ENCODE measurements at regions not wholly inside any gene's neighbourhood (a gene's known extent, or its start where the extent isn't known, plus 50 kb on each side); places are given as distances from the start of the nearest gene placed in this dataset.
A peak's percentile ranks its signal among the peaks of the same experiment; 100 is the strongest.
"Not testable (repeated sequence)": the region's sequence is repeated elsewhere in the genome, so short reads cannot be mapped to it uniquely, and the experiment has no call there.

- not testable (repeated sequence) for H3K4me3 ChIP-seq (ENCODE audit: low read depth in 1 of 2, low read length in 2 of 2); H3K27me3 ChIP-seq (ENCODE audit: low read depth, low read length); H3K4me1 ChIP-seq (ENCODE audit: control insufficient read depth in 1 of 2, insufficient read depth in 2 of 2, low read length in 2 of 2); H3K9me3 ChIP-seq (ENCODE audit: control insufficient read depth in 1 of 2, low read length in 2 of 2); H3K36me3 ChIP-seq (ENCODE audit: control insufficient read depth in 1 of 2, insufficient read depth in 2 of 2, low read length in 2 of 2); H3K27ac ChIP-seq (ENCODE audit: low read length)
Observed at GRCh38 chr2:131774955-131775555, 247.4 kb downstream of the CCDC74A start.

DNA sequence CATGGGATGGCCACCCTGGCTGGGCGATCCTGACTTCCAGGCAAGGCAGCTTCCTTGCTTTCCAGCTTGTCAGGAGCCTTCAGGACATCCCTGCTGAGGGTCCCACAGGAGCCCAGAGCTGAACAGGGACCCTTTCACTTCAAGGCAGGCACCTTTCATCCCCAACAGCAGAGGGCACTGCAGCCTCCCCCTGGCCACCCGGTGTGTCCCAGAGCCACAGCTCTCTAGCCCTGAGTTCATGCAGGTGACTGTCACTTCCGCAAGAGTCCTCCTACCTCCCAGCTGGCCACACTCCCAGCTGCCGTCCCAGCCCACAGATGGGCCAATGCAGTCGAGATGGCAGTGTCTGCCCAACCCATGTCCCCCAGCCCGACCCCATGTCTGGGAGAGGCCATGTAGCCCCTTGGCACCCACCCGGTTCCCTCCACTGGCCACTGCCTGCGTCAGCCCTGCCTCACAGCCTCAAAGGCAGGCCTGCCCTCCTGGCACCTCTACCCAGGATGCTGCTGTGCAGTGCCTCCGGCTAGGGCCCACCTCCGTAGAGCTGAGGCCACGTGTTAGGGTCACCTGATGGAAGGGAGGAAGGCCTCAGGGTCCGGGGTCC, 248.3 kb downstream of the CCDC74A start:
- H3K36me3 ChIP-seq (ENCODE audit: control insufficient read depth in 1 of 2, insufficient read depth in 2 of 2, low read length in 2 of 2); H3K9me3 ChIP-seq (ENCODE audit: control insufficient read depth in 1 of 2, low read length in 2 of 2); H3K4me1 ChIP-seq (ENCODE audit: control insufficient read depth in 1 of 2, insufficient read depth in 2 of 2, low read length in 2 of 2); H3K27me3 ChIP-seq (ENCODE audit: low read depth, low read length); H3K4me3 ChIP-seq (ENCODE audit: low read depth in 1 of 2, low read length in 2 of 2); H3K27ac ChIP-seq (ENCODE audit: low read length): not testable (repeated sequence)

GRCh38 chr2:131780446-131780845, 252.8 kb downstream of the CCDC74A start:
- not testable (repeated sequence) for H3K36me3 ChIP-seq (ENCODE audit: control insufficient read depth in 1 of 2, insufficient read depth in 2 of 2, low read length in 2 of 2); H3K27me3 ChIP-seq (ENCODE audit: low read depth, low read length); H3K9me3 ChIP-seq (ENCODE audit: control insufficient read depth in 1 of 2, low read length in 2 of 2); H3K4me3 ChIP-seq (ENCODE audit: low read depth in 1 of 2, low read length in 2 of 2); H3K27ac ChIP-seq (ENCODE audit: low read length); H3K4me1 ChIP-seq (ENCODE audit: control insufficient read depth in 1 of 2, insufficient read depth in 2 of 2, low read length in 2 of 2)

DNA sequence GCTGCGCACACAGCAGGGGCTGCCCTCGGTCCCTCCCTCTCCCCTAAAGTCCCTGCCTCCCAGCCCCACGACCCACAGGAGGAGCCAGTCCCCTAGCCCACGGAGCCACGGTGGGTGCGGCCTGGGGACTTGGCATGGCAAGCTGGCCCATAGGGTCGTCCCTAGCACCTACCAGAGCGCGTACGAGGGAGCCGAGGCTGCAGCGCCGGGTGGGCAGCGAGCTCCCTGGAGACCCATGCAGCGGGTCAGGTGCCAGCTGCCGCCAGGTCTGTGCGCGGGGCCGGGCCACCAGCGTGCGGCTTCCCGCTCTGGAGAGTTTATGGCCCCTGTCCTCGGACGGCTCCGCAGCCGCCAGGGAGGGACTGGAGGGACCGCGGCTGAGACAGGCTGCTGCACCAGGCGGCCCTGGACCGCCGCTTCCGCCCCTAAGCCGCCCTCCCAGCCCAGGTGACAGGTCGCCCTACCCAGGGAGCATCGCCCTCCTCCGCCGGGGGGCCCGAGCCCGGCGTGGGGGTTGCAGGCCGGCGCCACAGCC, 273.6 kb downstream of the CCDC74A start:
- Histone ChIP-seq H3K27ac (ENCODE audit: low read length) (no peak overlapping the region), H3K36me3 (ENCODE audit: control insufficient read depth in 1 of 2, insufficient read depth in 2 of 2, low read length in 2 of 2) (no peaks in the 10 kb centered on the region), H3K4me1 (ENCODE audit: control insufficient read depth in 1 of 2, insufficient read depth in 2 of 2, low read length in 2 of 2) (peaks cover 0 to 6% of the 10 kb centered on the region in 2 donors), H3K9me3 (ENCODE audit: control insufficient read depth in 1 of 2, low read length in 2 of 2) (no peaks in the 10 kb centered on the region), H3K4me3 (ENCODE audit: low read depth in 1 of 2, low read length in 2 of 2) (peak overlapping the region in 1 of 2 donors; percentile 61), H3K27me3 (ENCODE audit: low read depth, low read length) (no peaks in the 10 kb centered on the region)

- H3K36me3 ChIP-seq (ENCODE audit: control insufficient read depth in 1 of 2, insufficient read depth in 2 of 2, low read length in 2 of 2); H3K9me3 ChIP-seq (ENCODE audit: control insufficient read depth in 1 of 2, low read length in 2 of 2); H3K27ac ChIP-seq (ENCODE audit: low read length); H3K27me3 ChIP-seq (ENCODE audit: low read depth, low read length); H3K4me1 ChIP-seq (ENCODE audit: control insufficient read depth in 1 of 2, insufficient read depth in 2 of 2, low read length in 2 of 2): not testable (repeated sequence)
- H3K4me3 ChIP-seq (ENCODE audit: low read depth in 1 of 2, low read length in 2 of 2) = peak overlapping the region in 1 of 2 donors; percentile 61
Observed at GRCh38 chr2:131801745-131802350, 274.2 kb downstream of the CCDC74A start.

GRCh38 chr2:131802351-131802836, 274.7 kb downstream of the CCDC74A start:
- not testable (repeated sequence) for H3K27ac ChIP-seq (ENCODE audit: low read length); H3K9me3 ChIP-seq (ENCODE audit: control insufficient read depth in 1 of 2, low read length in 2 of 2); H3K4me1 ChIP-seq (ENCODE audit: control insufficient read depth in 1 of 2, insufficient read depth in 2 of 2, low read length in 2 of 2); H3K36me3 ChIP-seq (ENCODE audit: control insufficient read depth in 1 of 2, insufficient read depth in 2 of 2, low read length in 2 of 2); H3K27me3 ChIP-seq (ENCODE audit: low read depth, low read length)
- peak overlapping the region; percentile 48 to 61 for H3K4me3 ChIP-seq (ENCODE audit: low read depth in 1 of 2, low read length in 2 of 2)

GRCh38 chr2:131803237-131803636, 275.5 kb downstream of the CCDC74A start:
- not testable (repeated sequence) for H3K9me3 ChIP-seq (ENCODE audit: control insufficient read depth in 1 of 2, low read length in 2 of 2)

DNA sequence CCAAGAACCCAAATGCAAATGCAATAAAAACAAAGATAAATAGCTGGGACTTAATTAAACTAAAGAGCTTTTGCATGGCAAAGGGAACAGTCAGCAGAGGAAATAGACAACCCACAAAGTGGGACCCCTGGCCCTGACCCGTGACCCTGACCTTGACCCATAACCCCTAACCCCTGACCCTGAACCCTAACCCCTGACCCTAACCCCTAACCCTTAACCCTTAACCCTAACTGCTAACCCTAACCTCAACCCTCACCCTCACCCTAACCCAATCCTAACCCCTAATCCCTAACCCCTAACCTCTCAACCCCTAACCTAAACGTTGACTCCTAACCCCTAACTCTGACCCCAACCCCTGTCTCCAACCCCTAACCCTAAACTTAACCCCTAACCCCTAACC, 284.9 kb downstream of the CCDC74A start:
- not testable (repeated sequence) for H3K27ac ChIP-seq (ENCODE audit: low read length); H3K36me3 ChIP-seq (ENCODE audit: control insufficient read depth in 1 of 2, insufficient read depth in 2 of 2, low read length in 2 of 2); H3K4me3 ChIP-seq (ENCODE audit: low read depth in 1 of 2, low read length in 2 of 2); H3K27me3 ChIP-seq (ENCODE audit: low read depth, low read length); H3K4me1 ChIP-seq (ENCODE audit: control insufficient read depth in 1 of 2, insufficient read depth in 2 of 2, low read length in 2 of 2); H3K9me3 ChIP-seq (ENCODE audit: control insufficient read depth in 1 of 2, low read length in 2 of 2)

More at GRCh38 chr2:131803237-131803636, 275.5 kb downstream of the CCDC74A start:
- not testable (repeated sequence) for H3K27me3 ChIP-seq (ENCODE audit: low read depth, low read length); H3K36me3 ChIP-seq (ENCODE audit: control insufficient read depth in 1 of 2, insufficient read depth in 2 of 2, low read length in 2 of 2); H3K27ac ChIP-seq (ENCODE audit: low read length); H3K4me1 ChIP-seq (ENCODE audit: control insufficient read depth in 1 of 2, insufficient read depth in 2 of 2, low read length in 2 of 2); H3K4me3 ChIP-seq (ENCODE audit: low read depth in 1 of 2, low read length in 2 of 2)

DNA sequence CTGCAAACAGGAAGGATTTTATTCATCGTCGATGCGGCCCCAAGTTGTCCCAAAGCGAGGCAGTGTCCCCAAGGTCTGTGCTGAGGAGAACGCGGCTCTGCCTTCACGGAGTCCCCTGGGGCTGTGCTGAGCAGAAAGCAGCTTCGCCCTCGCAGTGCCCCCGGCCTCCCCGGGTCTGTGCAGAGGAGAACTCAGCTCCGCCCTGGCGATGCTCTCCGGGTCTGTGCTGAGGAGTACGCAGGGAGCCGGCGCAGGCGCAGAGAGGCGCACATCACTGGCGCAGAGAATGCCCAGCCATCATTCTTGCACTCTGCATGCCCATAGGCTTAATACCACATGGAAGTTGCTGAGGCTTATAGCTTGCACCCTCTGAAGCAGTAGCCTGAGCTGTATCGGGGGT, 285.7 kb downstream of the CCDC74A start:
- not testable (repeated sequence) for H3K4me3 ChIP-seq (ENCODE audit: low read depth in 1 of 2, low read length in 2 of 2); H3K27me3 ChIP-seq (ENCODE audit: low read depth, low read length)

DNA sequence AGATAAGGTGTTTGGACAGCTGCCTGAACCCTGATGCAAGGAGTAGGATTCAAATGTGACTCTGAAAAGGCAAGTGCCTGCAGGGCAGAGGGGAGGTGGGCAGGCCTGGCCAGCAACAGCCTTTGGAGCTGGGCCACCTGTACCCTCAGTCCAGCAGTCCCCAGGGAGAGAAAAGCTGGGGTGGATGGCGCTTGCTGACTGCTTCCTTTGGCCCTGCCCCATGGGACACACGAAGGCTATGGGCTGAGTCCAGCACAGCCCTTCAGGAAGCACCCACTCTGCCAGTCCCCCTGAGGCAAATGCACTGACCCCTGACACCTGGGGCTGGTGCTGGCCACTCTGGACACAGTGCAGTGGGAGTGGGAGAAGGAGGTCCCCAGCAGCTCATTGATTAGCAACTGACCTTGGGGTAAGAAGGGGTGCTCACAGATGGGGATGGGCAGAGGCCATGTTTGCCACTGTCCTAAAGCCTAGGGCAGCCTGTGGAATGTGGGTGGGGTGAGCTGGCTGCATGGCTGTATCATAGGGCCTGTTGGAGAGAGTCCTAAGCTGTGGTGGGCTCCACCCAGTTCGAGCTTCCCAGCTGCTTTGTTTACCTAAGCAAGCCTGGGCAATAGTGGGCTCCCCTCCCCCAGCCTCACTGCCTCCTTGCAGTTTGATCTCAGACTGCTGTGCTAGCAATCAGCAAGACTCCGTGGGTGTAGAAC, 290.7 kb downstream of the CCDC74A start:
- not testable (repeated sequence) for H3K4me1 ChIP-seq (ENCODE audit: control insufficient read depth in 1 of 2, insufficient read depth in 2 of 2, low read length in 2 of 2); H3K36me3 ChIP-seq (ENCODE audit: control insufficient read depth in 1 of 2, insufficient read depth in 2 of 2, low read length in 2 of 2); H3K27ac ChIP-seq (ENCODE audit: low read length); H3K9me3 ChIP-seq (ENCODE audit: control insufficient read depth in 1 of 2, low read length in 2 of 2); H3K4me3 ChIP-seq (ENCODE audit: low read depth in 1 of 2, low read length in 2 of 2); H3K27me3 ChIP-seq (ENCODE audit: low read depth, low read length)

More for the DNA sequence above, 285.7 kb downstream of the CCDC74A start:
- H3K9me3 ChIP-seq (ENCODE audit: control insufficient read depth in 1 of 2, low read length in 2 of 2); H3K36me3 ChIP-seq (ENCODE audit: control insufficient read depth in 1 of 2, insufficient read depth in 2 of 2, low read length in 2 of 2); H3K27ac ChIP-seq (ENCODE audit: low read length); H3K4me1 ChIP-seq (ENCODE audit: control insufficient read depth in 1 of 2, insufficient read depth in 2 of 2, low read length in 2 of 2): not testable (repeated sequence)

DNA sequence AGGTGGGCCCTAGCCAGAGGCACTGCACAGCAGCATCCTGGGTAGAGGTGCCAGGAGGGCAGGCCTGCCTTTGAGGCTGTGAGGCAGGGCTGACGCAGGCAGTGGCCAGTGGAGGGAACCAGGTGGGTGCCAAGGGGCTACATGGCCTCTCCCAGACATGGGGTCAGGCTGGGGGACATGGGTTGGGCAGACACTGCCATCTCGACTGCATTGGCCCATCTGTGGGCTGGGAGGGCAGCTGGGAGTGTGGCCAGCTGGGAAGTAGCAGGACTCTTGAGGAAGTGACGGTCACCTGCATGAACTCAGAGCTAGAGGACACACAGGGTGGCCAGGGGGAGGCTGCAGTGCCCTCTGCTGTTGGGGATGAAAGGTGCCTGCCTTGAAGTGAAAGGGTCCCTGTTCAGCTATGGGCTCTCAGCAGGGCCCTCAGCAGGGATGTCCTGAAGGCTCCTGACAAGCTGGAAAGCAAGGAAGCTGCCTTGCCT, 294.6 kb downstream of the CCDC74A start:
- H3K4me1 ChIP-seq (ENCODE audit: control insufficient read depth in 1 of 2, insufficient read depth in 2 of 2, low read length in 2 of 2); H3K9me3 ChIP-seq (ENCODE audit: control insufficient read depth in 1 of 2, low read length in 2 of 2); H3K27me3 ChIP-seq (ENCODE audit: low read depth, low read length); H3K4me3 ChIP-seq (ENCODE audit: low read depth in 1 of 2, low read length in 2 of 2); H3K27ac ChIP-seq (ENCODE audit: low read length); H3K36me3 ChIP-seq (ENCODE audit: control insufficient read depth in 1 of 2, insufficient read depth in 2 of 2, low read length in 2 of 2): not testable (repeated sequence)

Measured in muscle layer of duodenum (tissue), 2 donors.